Esophagus squamous epithelium (tissue), 4 donors: ENCODE measurements at regions not wholly inside any gene's neighbourhood (a gene's known extent, or its start where the extent isn't known, plus 50 kb on each side); places are given as distances from the start of the nearest gene placed in this dataset.

Experiments
- CTCF ChIP-seq, 6 experiments: fragments of 450-650 bp in 4 of 6; fragments of 200-600 bp in 2 of 6; sonication (generic) in 2 of 6; IDR thresholded peaks; one replicate each; pipeline ENCODE4 v1.5.1; 2016 to 2019; ENCODE audit warnings: antibody characterized with exemption in 6 of 6, mild to moderate bottlenecking in 4 of 6, moderate library complexity in 4 of 6
- POLR2A ChIP-seq, 4 donors: fragments of 450-650 bp; IDR thresholded peaks; one replicate each; pipeline ENCODE4 v1.6.1; 2017; ENCODE audit warnings: antibody characterized with exemption in 4 of 4, mild to moderate bottlenecking in 4 of 4, moderate library complexity in 3 of 4

GRCh38 chr9:129313331-129313955 lies 135.4 kb upstream of the IER5L start:
- no peak for TF ChIP-seq POLR2A (IDR thresholded peaks at IDR 0.05)
- no peak for TF ChIP-seq CTCF (IDR thresholded peaks at IDR 0.05)
